Brain microvascular endothelial cell (primary cell): ENCODE measurements at regions not wholly inside any gene's neighbourhood (a gene's known extent, or its start where the extent isn't known, plus 50 kb on each side); places are given as distances from the start of the nearest gene placed in this dataset.

Experiments
- DNase-seq: peaks from one replicate; pipeline ENCODE4 v3.0.0-alpha.2; 2020
- H3K27ac ChIP-seq: fragments of 250-450 bp; sonication (Bioruptor Pico); 2 replicates; pipeline ENCODE4 v1.5.1; 2020; ENCODE audit warnings: mild to moderate bottlenecking, moderate library complexity
- H3K27me3 ChIP-seq: fragments of 250-450 bp; sonication (Bioruptor Pico); replicated peaks from 2 replicates; pipeline ENCODE4 v1.5.1; 2020; ENCODE audit warnings: mild to moderate bottlenecking
- H3K36me3 ChIP-seq: fragments of 250-450 bp; sonication (Bioruptor Pico); replicated peaks from 2 replicates; pipeline ENCODE4 v1.5.1; 2020; ENCODE audit warnings: mild to moderate bottlenecking
- H3K4me3 ChIP-seq: 2 replicates; pipeline ENCODE4 v1.5.1; 2011; ENCODE audit warnings: low read depth, mild to moderate bottlenecking, control low read depth, low read length, moderate library complexity
- in situ Hi-C: cut with HindIII; loops from 2 replicates; pipeline ENCODE4 v1.10.0; 2017; ENCODE audit warnings: low sequenced_read_pairs, low pct_ligation_motif_present
- TF ChIP-seq, protein P1 (sequence below): IDR thresholded peaks from 2 replicates; pipeline ENCODE4 v1.5.1; 2011; ENCODE audit warnings: low read depth, mild to moderate bottlenecking, moderate library complexity, low read length, control low read depth, inconsistent platforms; ENCODE audit errors: missing control alignments

DNA sequence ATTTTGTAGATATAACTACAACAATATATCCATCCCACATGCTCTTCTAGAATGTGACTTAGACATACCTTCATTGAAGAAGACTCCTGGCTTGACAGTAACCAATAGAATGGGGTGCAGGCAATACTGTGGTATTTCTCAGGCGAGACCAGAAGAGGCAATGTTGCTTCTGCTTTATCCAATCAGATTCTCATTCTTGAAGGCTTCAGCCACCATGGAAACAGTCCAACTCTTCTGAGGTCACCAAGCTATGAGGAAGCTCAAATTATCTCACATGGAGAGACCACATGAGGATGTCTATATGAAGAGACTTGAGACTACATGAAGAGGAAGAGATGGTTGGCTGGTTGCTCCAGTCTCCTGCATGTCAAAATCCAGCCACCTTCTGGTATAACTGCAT is 469.9 kb downstream of the PCDH10 start:
- in situ Hi-C loops, result no loop called here
- TF ChIP-seq, protein P1, sequence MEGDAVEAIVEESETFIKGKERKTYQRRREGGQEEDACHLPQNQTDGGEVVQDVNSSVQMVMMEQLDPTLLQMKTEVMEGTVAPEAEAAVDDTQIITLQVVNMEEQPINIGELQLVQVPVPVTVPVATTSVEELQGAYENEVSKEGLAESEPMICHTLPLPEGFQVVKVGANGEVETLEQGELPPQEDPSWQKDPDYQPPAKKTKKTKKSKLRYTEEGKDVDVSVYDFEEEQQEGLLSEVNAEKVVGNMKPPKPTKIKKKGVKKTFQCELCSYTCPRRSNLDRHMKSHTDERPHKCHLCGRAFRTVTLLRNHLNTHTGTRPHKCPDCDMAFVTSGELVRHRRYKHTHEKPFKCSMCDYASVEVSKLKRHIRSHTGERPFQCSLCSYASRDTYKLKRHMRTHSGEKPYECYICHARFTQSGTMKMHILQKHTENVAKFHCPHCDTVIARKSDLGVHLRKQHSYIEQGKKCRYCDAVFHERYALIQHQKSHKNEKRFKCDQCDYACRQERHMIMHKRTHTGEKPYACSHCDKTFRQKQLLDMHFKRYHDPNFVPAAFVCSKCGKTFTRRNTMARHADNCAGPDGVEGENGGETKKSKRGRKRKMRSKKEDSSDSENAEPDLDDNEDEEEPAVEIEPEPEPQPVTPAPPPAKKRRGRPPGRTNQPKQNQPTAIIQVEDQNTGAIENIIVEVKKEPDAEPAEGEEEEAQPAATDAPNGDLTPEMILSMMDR, result no peak
- Histone ChIP-seq H3K36me3 (no peaks in the 10 kb centered on the region), H3K27me3 (no peaks in the 10 kb centered on the region), H3K27ac (no peak overlapping the region), H3K4me3 (no peak overlapping the region)
- DNase-seq, result no peak

DNA sequence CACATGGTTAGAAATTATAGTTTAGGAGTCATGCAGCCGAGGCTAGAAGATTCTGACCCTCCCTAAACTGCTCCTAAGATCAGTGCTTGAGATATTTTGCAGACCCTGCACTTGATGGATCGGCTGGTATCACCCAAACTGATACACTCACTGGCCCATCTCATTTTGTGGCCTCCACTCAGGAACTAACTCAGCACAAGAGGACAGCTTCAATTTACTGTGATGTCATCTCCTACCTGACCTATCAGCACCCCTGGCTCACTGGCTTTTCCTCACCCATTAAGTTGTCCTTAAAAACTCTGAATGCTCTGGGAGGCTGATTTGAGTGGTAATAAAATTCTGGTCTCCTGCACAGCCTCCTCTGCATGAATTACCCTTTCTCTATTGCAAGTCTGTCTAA is 450.9 kb downstream of the PCDH10 start:
- in situ Hi-C loops, result no loop called here
- no peaks in the 10 kb centered on the region for H3K36me3 ChIP-seq
- TF ChIP-seq, protein P1, result no peak
- no peak for DNase-seq
- no peaks in the 10 kb centered on the region for H3K27me3 ChIP-seq
- no peak overlapping the region for H3K4me3 ChIP-seq
- no peak overlapping the region for H3K27ac ChIP-seq

DNA sequence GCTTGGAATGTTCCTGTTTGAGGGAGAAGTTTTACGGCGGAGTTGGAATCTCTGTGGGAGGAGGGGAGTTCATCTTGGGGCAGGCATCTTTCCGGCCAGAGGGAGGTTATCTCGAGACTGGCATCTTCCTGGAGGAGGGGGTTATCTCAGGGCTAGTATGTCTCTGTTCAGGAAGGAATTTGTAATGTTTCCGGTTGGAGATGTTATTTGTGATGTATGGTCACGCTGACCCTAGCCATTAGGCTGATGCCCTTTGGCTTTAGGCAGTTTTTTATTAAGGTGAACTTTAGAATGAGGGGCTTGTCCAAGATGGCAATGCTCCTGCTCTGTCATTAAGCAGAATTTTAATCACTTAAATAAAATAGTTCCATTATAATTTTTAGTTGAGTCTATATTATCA is 449.7 kb downstream of the PCDH10 start:
- in situ Hi-C loops, result no loop called here
- H3K4me3 ChIP-seq, result no peak overlapping the region
- TF ChIP-seq, protein P1, result no peak
- no peaks in the 10 kb centered on the region for H3K36me3 ChIP-seq
- H3K27ac ChIP-seq, result no peak overlapping the region
- H3K27me3 ChIP-seq, result no peaks in the 10 kb centered on the region
- no peak for DNase-seq

DNA sequence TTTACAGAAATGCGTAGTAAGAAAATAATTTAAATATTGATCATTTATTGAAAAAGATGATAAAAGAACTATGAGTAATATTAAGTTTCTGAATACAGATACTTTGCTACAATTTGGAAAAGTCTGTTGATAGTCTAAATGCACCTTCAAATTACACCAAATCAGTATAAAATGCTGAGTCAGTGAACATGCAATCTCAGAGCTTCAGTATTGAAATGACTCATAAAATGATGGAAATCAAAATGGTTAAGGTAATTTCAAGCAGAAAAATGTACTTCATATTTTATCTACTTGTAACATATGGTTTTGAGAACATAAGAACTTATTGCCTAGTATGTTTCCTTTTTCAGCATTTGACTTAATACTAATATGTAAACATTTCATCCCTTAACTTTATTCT is 448.2 kb downstream of the PCDH10 start:
- no peaks in the 10 kb centered on the region for H3K27me3 ChIP-seq

DNA sequence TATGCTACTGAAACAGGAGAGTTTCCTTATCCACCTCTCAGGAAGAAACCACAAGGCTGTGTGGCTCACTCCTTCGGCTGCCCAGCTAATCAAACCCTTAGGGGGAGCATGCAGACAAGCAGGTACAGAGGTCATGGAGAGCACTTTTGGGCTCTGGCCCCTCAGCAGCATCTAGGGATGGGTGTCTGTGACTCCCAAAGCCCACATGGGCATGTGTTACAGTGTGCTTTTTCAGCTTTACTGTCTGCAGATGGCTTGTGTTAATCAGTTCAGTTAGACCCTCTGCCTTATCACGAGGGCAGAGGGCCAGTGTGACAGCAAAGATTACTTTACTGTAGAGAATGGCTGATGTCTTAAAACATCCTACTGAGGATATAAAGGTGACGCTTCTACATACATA is 447.4 kb downstream of the PCDH10 start:
- no peak overlapping the region for H3K4me3 ChIP-seq
- H3K27me3 ChIP-seq, result no peaks in the 10 kb centered on the region
- no peaks in the 10 kb centered on the region for H3K36me3 ChIP-seq
- in situ Hi-C loops, result no loop called here
- TF ChIP-seq, protein P1, result no peak
- DNase-seq, result no peak
- no peak overlapping the region for H3K27ac ChIP-seq

More for the DNA sequence above, 448.2 kb downstream of the PCDH10 start:
- Histone ChIP-seq H3K27ac (no peak overlapping the region), H3K4me3 (no peak overlapping the region), H3K36me3 (no peaks in the 10 kb centered on the region)
- TF ChIP-seq, protein P1, result no peak
- no peak for DNase-seq
- in situ Hi-C loops, result no loop called here

DNA sequence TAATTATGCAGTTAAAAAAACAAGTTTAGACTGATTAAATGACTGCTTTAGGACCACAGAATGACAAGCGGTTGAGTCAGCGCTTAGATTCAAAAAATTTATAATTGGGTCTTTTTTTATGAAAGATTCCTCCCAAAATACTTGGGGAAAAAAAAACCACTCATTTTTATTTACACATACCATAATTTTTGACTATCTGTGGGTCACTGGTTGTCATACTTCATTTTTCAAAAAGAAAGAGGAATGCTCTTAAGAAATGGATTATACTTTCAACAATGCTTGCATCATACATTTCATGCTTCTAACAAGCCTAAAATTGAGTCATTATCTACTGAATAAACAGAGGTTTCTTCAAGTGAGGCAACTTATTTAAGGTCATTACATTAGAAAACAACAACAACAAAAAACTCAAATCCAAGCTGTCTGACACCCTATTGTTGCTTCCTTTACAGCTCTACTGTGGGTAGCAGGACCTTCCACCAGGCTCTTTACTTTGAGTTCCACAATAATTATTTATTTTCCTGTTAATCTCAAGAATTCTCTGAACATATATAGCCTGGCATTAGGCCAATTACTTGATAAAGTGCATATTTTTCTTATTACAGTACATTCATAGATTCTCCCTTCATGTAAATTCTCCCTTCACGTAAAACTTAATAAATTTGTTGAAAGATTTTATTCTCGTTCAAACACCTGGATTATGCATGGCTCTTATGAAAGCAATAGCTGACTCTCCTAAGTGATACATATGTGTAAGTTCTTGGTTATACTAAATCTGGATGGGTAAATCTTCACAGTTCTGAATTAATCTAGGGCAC is 445.5 kb downstream of the PCDH10 start:
- no peak for DNase-seq
- Histone ChIP-seq H3K36me3 (no peaks in the 10 kb centered on the region), H3K4me3 (no peak overlapping the region), H3K27me3 (no peaks in the 10 kb centered on the region), H3K27ac (peak overlapping the region; percentile 31)
- TF ChIP-seq, protein P1, result no peak
- in situ Hi-C loops, result no loop called here
